Brain pericyte (primary cell): ENCODE measurements at regions not wholly inside any gene's neighbourhood (a gene's known extent, or its start where the extent isn't known, plus 50 kb on each side); places are given as distances from the start of the nearest gene placed in this dataset.

Experiments used
- DNase-seq: peaks from one replicate; pipeline ENCODE4 v3.0.0-alpha.2; 2012; ENCODE audit warnings: low read depth, low spot score

DNA sequence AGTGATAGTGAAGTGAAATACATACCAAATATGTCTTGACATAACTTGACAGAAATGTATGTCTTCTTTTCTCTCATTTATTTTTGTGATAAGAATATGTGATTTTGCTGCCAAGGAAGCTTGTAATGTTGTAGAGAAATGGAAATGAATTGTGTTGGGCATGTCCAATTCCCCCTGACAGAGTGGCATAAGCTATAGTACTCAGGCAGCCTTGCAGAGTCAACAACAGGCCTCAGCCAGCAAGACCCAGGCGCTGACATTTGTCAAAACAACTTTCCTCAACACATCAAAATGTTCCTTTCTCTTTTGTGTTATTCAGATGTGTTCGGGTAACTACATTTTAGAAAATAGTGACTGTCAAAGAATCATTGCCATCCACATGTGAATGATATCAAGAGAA lies 538.1 kb upstream of the ATP11B start:
- no peak for DNase-seq

DNA sequence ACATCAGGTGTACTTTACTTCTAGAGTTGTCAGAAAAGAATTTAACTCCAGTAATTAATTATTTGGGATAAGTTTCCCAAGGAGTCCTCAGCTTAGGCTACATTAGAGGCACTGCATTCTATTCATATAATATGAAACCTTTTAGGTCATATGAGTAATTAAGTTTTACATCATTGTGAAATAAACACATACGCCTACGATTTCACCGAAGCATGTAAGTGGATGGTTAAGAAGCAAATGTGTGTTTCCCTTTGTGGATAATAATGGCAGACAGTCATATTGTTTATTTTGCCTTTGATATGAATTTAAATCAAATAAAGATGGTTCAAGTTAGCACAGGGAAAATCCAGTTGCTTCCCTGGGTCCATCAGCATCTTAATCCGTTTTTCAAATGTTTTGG lies 535.9 kb upstream of the ATP11B start:
- no peak for DNase-seq

DNA sequence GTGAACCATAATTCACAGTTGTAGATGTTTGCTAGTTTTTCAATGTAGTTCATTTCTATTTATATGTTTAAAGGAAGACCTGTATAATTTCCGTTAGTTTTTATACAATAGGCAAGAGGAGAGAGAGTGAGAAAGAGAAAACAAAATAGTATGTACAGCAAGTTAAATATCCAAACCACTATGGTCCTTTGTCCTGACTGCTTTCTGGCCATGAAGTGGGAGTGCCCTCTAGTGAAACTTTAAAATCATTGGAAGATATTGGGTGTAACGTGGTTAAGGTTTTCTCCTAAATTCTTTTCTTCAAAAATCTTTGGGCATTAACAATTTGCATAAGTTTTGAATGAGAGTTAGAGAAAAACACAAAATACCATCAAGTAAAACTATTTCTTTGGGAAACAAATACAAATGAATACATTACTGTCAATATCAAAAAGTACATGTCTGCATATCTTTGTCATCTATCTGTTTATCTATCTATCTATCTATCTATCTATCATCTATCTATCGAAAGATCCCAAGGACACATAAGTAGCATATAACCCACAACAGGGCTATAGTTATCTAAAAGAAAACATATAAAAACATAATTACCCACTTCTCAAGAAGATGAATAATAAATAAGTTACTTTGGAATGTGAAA lies 534.6 kb upstream of the ATP11B start:
- DNase-seq = no peak

GRCh38 chr3:182259579-182259978 lies 533.7 kb upstream of the ATP11B start:
- no peak for DNase-seq

DNA sequence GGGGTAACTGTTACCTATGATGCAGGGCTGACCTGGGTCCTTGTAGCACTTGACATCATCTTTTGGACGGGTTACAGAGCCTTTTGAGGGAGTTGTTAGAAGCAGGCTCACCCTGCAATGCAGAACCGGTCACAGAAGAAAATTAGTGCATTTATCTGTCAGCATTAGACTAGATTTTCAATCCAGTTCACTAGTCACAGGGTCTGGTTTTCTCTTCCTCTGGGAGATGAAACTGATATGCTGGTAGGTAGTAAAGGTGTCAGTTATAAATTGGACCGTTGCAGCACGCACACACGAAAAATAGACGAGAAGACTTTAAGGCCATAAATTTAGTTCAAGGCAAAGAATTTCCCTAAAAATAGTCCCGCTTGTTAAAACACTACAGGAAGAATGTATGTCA lies 532.3 kb upstream of the ATP11B start:
- DNase-seq = no peak

DNA sequence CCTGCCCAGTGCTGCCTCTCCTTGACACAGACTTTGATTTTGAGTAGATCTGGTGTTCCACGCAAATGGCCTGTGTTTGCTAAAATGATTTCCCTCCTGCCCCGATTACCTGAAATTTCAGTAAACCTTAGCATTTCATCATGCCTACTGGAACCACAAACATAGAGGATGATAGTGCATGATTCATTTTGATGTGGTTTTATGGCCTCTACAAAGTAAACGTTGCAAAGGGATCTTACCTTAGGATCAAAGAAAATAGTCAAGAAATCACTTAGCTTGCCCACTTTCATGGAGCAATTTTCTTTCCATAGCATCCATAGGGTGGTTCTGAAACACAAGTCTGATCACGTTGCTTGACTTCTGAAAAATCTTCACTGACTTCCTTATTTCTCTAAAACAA lies 524.6 kb upstream of the ATP11B start:
- DNase-seq = no peak

GRCh38 chr3:182276512-182276911 lies 516.8 kb upstream of the ATP11B start:
- no peak for DNase-seq

- no peak for DNase-seq
Observed at GRCh38 chr3:182284793-182285192, 508.5 kb upstream of the ATP11B start.

- no peak for DNase-seq
Observed at GRCh38 chr3:182292591-182292990, 500.7 kb upstream of the ATP11B start.

GRCh38 chr3:182294256-182294655 lies 499.0 kb upstream of the ATP11B start:
- DNase-seq = no peak

GRCh38 chr3:182294696-182295095 lies 498.6 kb upstream of the ATP11B start:
- no peak for DNase-seq

DNA sequence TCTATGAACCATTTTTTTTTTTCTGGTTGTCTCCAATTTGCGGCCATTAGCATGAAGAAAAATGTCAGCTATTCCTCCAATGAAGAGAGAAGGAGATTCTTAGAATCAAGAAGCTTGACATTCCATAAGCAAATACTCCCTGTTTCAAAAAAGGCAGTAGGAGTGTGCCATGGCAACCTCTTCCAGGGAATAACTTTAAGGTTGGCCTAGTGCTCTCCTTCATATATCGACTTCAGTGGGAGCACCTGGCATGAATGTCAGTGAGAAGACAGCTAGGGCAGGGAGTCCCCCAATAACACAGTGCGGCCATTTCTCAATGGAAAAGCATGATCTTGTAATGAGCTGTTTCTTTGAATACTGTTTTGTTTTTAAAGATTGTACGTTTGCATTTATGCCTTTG lies 493.0 kb upstream of the ATP11B start:
- no peak for DNase-seq

DNA sequence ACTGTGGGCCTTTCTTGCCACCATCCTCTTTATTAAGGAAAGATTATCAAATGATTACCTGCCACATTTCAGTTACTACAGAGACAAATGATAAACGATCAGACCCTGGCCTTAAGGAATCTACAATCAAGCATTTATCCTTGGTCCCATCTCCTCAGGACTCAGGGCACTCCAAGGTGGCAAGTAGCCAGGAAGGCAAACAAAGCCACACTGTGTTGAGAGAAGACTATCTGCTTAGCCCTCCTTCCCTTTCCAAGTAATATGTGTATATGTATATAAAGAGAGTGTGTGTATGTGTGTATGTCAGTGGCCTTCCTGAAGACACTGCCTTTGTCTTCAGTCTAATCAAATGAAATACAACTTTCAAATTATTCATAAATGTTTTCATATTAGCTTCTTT lies 490.1 kb upstream of the ATP11B start:
- no peak for DNase-seq

- no peak for DNase-seq
Observed at GRCh38 chr3:182305881-182306665, 487.2 kb upstream of the ATP11B start.

GRCh38 chr3:182308328-182308727 lies 485.0 kb upstream of the ATP11B start:
- no peak for DNase-seq

DNA sequence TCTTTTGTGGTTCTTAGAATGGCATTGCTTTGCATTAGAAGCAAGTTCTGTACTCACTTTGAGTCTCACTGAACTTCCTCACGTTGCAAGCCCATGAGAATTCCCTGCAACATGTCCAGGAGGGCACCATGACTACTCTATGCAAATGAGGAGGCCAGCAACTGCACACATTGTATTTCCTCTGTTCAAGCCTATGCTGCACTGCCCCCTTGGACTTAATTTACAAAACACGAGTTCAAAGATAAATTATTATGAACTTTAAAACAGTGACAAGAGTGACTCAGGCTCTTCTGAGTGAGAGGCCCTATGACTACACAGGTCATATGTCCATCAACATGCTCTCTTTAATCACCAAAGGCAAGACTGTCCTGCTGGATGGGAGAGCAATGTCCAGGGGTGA lies 484.2 kb upstream of the ATP11B start:
- DNase-seq = no peak

DNA sequence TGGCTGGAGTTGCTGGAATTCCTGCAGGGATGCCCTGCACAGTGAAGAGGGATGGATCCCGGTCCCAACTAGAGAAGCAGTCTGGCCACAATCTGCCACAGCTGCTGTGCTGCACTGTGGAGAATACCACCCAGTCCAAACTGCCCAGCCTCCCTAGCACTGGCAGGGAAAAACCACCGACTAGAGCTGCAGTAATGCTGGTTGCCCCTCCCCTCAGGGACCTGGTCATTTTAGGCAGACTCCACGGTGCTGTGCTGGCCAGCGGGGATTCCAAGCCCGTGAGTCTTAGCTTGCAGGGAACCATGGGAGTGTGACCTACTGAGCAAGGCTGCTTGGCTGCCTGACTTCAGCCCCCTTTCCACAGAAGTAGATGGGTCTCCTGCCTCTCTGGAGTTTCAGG lies 478.0 kb upstream of the ATP11B start:
- DNase-seq = no peak

GRCh38 chr3:182323126-182323700 lies 470.1 kb upstream of the ATP11B start:
- no peak for DNase-seq

- DNase-seq = no peak
Observed at GRCh38 chr3:182323898-182324297, 469.4 kb upstream of the ATP11B start.

GRCh38 chr3:182325213-182325950 lies 467.9 kb upstream of the ATP11B start:
- no peak for DNase-seq

- DNase-seq = no peak
Observed at GRCh38 chr3:182327196-182327681, 466.1 kb upstream of the ATP11B start.

- no peak for DNase-seq
Observed at GRCh38 chr3:182330646-182331045, 462.7 kb upstream of the ATP11B start.
